ENCODE measurements at regions not wholly inside any gene's neighbourhood (a gene's known extent, or its start where the extent isn't known, plus 50 kb on each side); places are given as distances from the start of the nearest gene placed in this dataset.

GRCh38 chr3:101928890-101929289, 79.6 kb downstream of the NFKBIZ start:
- Histone ChIP-seq H3K27ac (no peak overlapping the region), H3K36me3 (no peaks in the 10 kb centered on the region), H3K27me3 (ENCODE audit: low read depth) (no peaks in the 10 kb centered on the region), H3K4me3 (no peak overlapping the region), H3K9me3 (no peaks in the 10 kb centered on the region), H3K4me1 (no peaks in the 10 kb centered on the region)
- ATAC-seq (no peak), DNase-seq (no peak)
- intact Hi-C loops (cut with DNase I) = no loop called here
- TF ChIP-seq CTCF (IDR thresholded peaks at IDR 0.05) = no peak

GRCh38 chr3:101931081-101931480, 81.8 kb downstream of the NFKBIZ start:
- Histone ChIP-seq H3K9me3 (no peaks in the 10 kb centered on the region), H3K27me3 (ENCODE audit: low read depth) (no peaks in the 10 kb centered on the region), H3K27ac (no peak overlapping the region), H3K36me3 (no peaks in the 10 kb centered on the region), H3K4me1 (no peaks in the 10 kb centered on the region), H3K4me3 (no peak overlapping the region)
- intact Hi-C loops (cut with DNase I) = no loop called here
- no peak for DNase-seq
- no peak for ATAC-seq
- TF ChIP-seq CTCF (IDR thresholded peaks at IDR 0.05) = no peak

GRCh38 chr3:101932326-101933068, 83.2 kb downstream of the NFKBIZ start:
- no peaks in the 10 kb centered on the region for H3K27me3 ChIP-seq (ENCODE audit: low read depth)
- intact Hi-C loops (cut with DNase I) = no loop called here
- H3K9me3 ChIP-seq = no peaks in the 10 kb centered on the region
- no peak overlapping the region for H3K4me3 ChIP-seq
- TF ChIP-seq CTCF (IDR thresholded peaks at IDR 0.05) = no peak
- no peak for DNase-seq
- H3K4me1 ChIP-seq = peaks cover under 1% of the 10 kb centered on the region
- no peak overlapping the region for H3K27ac ChIP-seq
- ATAC-seq = no peak
- H3K36me3 ChIP-seq = no peaks in the 10 kb centered on the region

- ATAC-seq = peak; percentile 65 to 71
- DNase-seq = no peak
- H3K4me1 ChIP-seq = peaks cover 37% of the 10 kb centered on the region
- no peaks in the 10 kb centered on the region for H3K27me3 ChIP-seq (ENCODE audit: low read depth)
- no peak for TF ChIP-seq CTCF (IDR thresholded peaks at IDR 0.05)
- peak overlapping the region; percentile 63 for H3K27ac ChIP-seq
- no peaks in the 10 kb centered on the region for H3K36me3 ChIP-seq
- H3K4me3 ChIP-seq = no peak overlapping the region
- H3K9me3 ChIP-seq = no peaks in the 10 kb centered on the region
- intact Hi-C loops (cut with DNase I) = no loop called here
Observed at GRCh38 chr3:101936419-101937356, 87.4 kb downstream of the NFKBIZ start.

- Histone ChIP-seq H3K4me1 (peaks cover 46% of the 10 kb centered on the region), H3K4me3 (no peak overlapping the region), H3K27ac (no peak overlapping the region), H3K9me3 (no peaks in the 10 kb centered on the region), H3K36me3 (no peaks in the 10 kb centered on the region), H3K27me3 (ENCODE audit: low read depth) (no peaks in the 10 kb centered on the region)
- ATAC-seq (peak in 1 of 2 donors; percentile 46), DNase-seq (no peak)
- TF ChIP-seq CTCF (IDR thresholded peaks at IDR 0.05) = no peak
- intact Hi-C loops (cut with DNase I) = no loop called here
Observed at GRCh38 chr3:101938262-101938847, 89.0 kb downstream of the NFKBIZ start.
